K562 (cell line): ENCODE measurements at regions not wholly inside any gene's neighbourhood (a gene's known extent, or its start where the extent isn't known, plus 50 kb on each side); places are given as distances from the start of the nearest gene placed in this dataset.

Experiments
- ATAC-seq: fragments of 200-7000 bp; cut with Tn5 transposase; 3 replicates; pipeline ENCODE4 v1.9.1; 2020; ENCODE audit warnings: moderate library complexity
- BruUV-seq: library from RNA; stranded (reverse); fragments of 400-500 nt; replicated peaks from 2 replicates; lab custom pipeline; 2021; lab: Mats Ljungman, UMichigan
- CTCF ChIA-PET: fragments of 300-600 bp; formaldehyde crosslinking; extraction: SDS; loops from one replicate; lab custom pipeline; 2021; ENCODE audit warnings: low intra/inter-chr PET ratio; lab: Yijun Ruan, JAX
- POLR2A ChIA-PET: fragments of 300-600, 350-650 bp; sonication (Branson Sonifier 250); formaldehyde crosslinking; extraction: SDS; loops from one replicate; lab custom pipeline; 2021; ENCODE audit warnings: antibody characterized with exemption, inconsistent platforms; lab: Yijun Ruan, JAX
- DNase-seq, 4 experiments: peaks; one replicate each; pipeline versions ENCODE4 v3.0.0 to v3.0.0-alpha.2; 2011 to 2018; ENCODE audit warnings: low spot score in 3 of 4, mixed read lengths in 3 of 4; ENCODE audit errors: extremely low read depth in 1 of 4
- FAIRE-seq: peaks from 2 replicates; lab custom pipeline; 2011; peaks lifted over from hg19 to GRCh38; lab: Jason Lieb, UNC
- H2AFZ ChIP-seq: 2 replicates; pipeline ENCODE4 v1.6.0; 2011; ENCODE audit warnings: low read depth, low read length, control low read depth, inconsistent platforms
- H3K27ac ChIP-seq: fragments of 200-600 bp; 3 replicates; pipeline ENCODE4 v1.8.0; 2011; ENCODE audit warnings: low read depth, mild to moderate bottlenecking, control low read depth, inconsistent platforms, low read length, moderate library complexity, mixed read lengths; ENCODE audit errors: extremely low read depth
- H3K27me3 ChIP-seq, 2 experiments: fragments of 300-600 bp in 1 of 2; 2 replicates in 1 of 2; 3 replicates in 1 of 2; pipeline versions ENCODE4 v1.6.0 to v1.8.0; 2011; ENCODE audit warnings: inconsistent platforms in 2 of 2, low read length in 2 of 2, mild to moderate bottlenecking in 1 of 2, mixed read lengths in 1 of 2, moderate library complexity in 1 of 2; ENCODE audit not compliant: control insufficient read depth in 2 of 2, insufficient read depth in 2 of 2
- H3K36me3 ChIP-seq: fragments of 300-600 bp; 3 replicates; pipeline ENCODE4 v1.8.0; 2011; ENCODE audit warnings: mild to moderate bottlenecking, low read length, inconsistent platforms; ENCODE audit not compliant: control insufficient read depth, insufficient read depth
- H3K4me1 ChIP-seq, 2 experiments: fragments of 200-600 bp in 1 of 2; replicated peaks in 1 of 2; 2 replicates in 1 of 2; 3 replicates in 1 of 2; pipeline versions ENCODE4 v1.5.1 to v1.8.0; 2011; ENCODE audit warnings: inconsistent platforms in 2 of 2, low read length in 2 of 2, mild to moderate bottlenecking in 1 of 2, mixed read lengths in 1 of 2, moderate library complexity in 1 of 2; ENCODE audit not compliant: control insufficient read depth in 2 of 2, insufficient read depth in 2 of 2
- H3K4me2 ChIP-seq: 2 replicates; pipeline ENCODE4 v1.6.1; 2011; ENCODE audit warnings: low read length, control low read depth, inconsistent platforms, mixed read lengths; ENCODE audit not compliant: insufficient read depth
- H3K4me3 ChIP-seq: fragments of 200-600 bp; sonication (generic), shearing (Covaris generic); 2 replicates; pipeline ENCODE4 v1.5.1; 2016; ENCODE audit warnings: control low read depth, inconsistent platforms
- H3K79me2 ChIP-seq: fragments of 200-600 bp; 3 replicates; pipeline ENCODE4 v1.8.0; 2011; ENCODE audit warnings: low read length, inconsistent platforms; ENCODE audit not compliant: control insufficient read depth, insufficient read depth
- H3K9ac ChIP-seq, 2 experiments: 2 replicates each; pipeline versions ENCODE4 v1.6.0 to v1.6.1; 2011; ENCODE audit warnings: low read depth in 2 of 2, low read length in 2 of 2, control low read depth in 1 of 2, inconsistent platforms in 1 of 2, mild to moderate bottlenecking in 1 of 2, mixed read lengths in 1 of 2; ENCODE audit not compliant: insufficient read depth in 1 of 2
- H3K9me1 ChIP-seq: one replicate; pipeline ENCODE4 v1.6.0; 2011; ENCODE audit warnings: inconsistent platforms, mild to moderate bottlenecking, low read length, moderate library complexity; ENCODE audit not compliant: control insufficient read depth, insufficient read depth
- H3K9me3 ChIP-seq: replicated peaks from 2 replicates; pipeline ENCODE4 v1.5.1; 2011; ENCODE audit warnings: low read depth, low read length, inconsistent platforms; ENCODE audit not compliant: control insufficient read depth, insufficient read depth
- H4K20me1 ChIP-seq: replicated peaks from 2 replicates; pipeline ENCODE4 v1.6.1; 2011; ENCODE audit warnings: low read length, inconsistent platforms, mixed read lengths; ENCODE audit not compliant: control insufficient read depth, insufficient read depth
- GABPA ChIP-seq: fragments of 200-800 bp; sonication (Bioruptor generic); conservative IDR thresholded peaks from 2 replicates; pipeline ENCODE4 v1.6.1; 2016; ENCODE audit warnings: low read depth, missing genetic modification characterization, missing compliant biosample characterization
- JUN ChIP-seq, 2 experiments: sonication (generic) in 1 of 2; formaldehyde crosslinking in 1 of 2; IDR thresholded peaks; 2 replicates each; pipeline versions ENCODE4 v1.6.1 to v1.8.0; 2012 to 2022; ENCODE audit warnings: borderline replicate concordance in 2 of 2, mild to moderate bottlenecking in 2 of 2, improper control_type of control experiment in 1 of 2, low read depth in 1 of 2, low read length in 1 of 2, missing genetic modification reagents in 1 of 2
- ZNF586 ChIP-seq: fragments of 450-650 bp; formaldehyde crosslinking; conservative IDR thresholded peaks from 2 replicates; pipeline ENCODE4 v1.4.0; 2020; ENCODE audit warnings: mild to moderate bottlenecking, moderate library complexity
- WGBS: fragments of 100-300 bp; shearing (Covaris generic); methylation state at CpG from one replicate; pipeline ENCODE4 v1.1.6; 2016; ENCODE audit warnings: low coverage, mixed read lengths; ENCODE audit not compliant: insufficient coverage; ENCODE audit errors: missing lambda C conversion rate; 5-methylcytosine and 5-hydroxymethylcytosine counted together
- in situ Hi-C: fragments of 300-500 bp; cut with MboI; formaldehyde crosslinking; loops from 4 replicates; pipeline ENCODE4 v1.15.0; 2018; ENCODE audit warnings: inconsistent platforms, mixed read lengths
- intact Hi-C: fragments of 100-400 bp; cut with micrococcal nuclease; formaldehyde crosslinking; loops from 2 replicates; pipeline ENCODE4 v1.14.2; 2022
- TF ChIP-seq, protein P1 (sequence below): fragments of 250-450 bp; sonication (Bioruptor Pico); IDR thresholded peaks from 2 replicates; pipeline ENCODE4 v1.5.0; 2021

DNA sequence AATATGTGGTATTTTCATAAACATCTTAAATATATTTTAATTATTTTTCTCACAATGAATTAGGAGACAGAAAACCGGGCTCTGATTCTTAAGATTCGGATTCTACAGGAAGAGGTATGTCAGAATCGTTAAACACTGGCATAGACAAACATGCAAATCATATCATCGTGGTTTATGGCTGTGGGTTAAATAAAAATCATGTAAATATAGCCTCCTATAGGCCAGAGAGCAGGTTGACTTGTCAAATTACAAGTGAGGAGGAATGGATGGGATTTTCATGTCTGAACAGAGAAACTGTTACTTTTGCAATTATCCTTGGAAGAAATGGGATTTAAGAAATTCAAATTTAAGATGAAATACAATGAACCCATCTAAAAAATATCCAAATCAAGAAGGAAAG lies 74.9 kb upstream of the BCAT1 start:
- no peaks in the 10 kb centered on the region for H4K20me1 ChIP-seq
- CTCF ChIA-PET = no interaction called here
- no peak for ATAC-seq

DNA sequence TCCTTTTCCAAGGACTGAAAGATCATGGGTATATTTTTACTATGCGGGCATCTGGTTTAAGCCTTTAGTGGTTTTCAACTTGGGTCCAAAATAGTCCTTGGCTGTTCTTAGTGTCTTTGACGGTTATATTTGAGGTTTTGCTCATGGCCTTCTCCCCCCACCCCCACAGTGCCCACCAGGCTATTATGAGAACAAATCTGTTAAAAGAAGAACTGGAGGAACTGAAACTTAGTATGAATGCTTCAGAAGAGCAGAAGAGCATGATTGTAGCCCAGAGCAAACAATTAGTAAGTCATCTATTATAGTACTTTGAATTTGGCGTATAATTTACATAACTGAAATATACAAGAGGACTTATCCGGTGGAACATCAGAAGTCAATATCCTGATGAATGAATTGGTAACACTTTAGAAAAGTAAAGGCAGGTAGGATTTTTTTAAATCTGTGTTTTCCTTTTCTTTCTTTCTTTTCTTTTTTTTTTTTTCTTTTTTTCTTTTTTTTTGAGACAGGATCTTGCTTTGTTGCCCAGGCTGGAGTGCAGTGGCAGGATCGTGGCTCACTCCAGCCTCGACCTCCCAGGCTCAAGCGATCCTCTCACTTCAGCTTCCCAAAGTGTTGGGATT lies 71.8 kb upstream of the BCAT1 start:
- Histone ChIP-seq H4K20me1 (no peaks in the 10 kb centered on the region), H2AFZ (no peak overlapping the region), H3K9me1 (no peaks in the 10 kb centered on the region), H3K36me3 (no peaks in the 10 kb centered on the region), H3K4me3 (no peak overlapping the region), H3K9me3 (no peaks in the 10 kb centered on the region), H3K79me2 (no peaks in the 10 kb centered on the region), H3K4me2 (no peak overlapping the region), H3K27me3 (peaks cover 0 to 9% of the 10 kb centered on the region in 2 experiments; a peak in 2 of 5 replicates), H3K27ac (no peak overlapping the region), H3K9ac (no peak overlapping the region), H3K4me1 (no peaks in the 10 kb centered on the region)
- intact Hi-C loops = no loop called here
- in situ Hi-C loops = no loop called here
- FAIRE-seq = no peak
- TF ChIP-seq ZNF586 = no peak
- TF ChIP-seq, protein P1, sequence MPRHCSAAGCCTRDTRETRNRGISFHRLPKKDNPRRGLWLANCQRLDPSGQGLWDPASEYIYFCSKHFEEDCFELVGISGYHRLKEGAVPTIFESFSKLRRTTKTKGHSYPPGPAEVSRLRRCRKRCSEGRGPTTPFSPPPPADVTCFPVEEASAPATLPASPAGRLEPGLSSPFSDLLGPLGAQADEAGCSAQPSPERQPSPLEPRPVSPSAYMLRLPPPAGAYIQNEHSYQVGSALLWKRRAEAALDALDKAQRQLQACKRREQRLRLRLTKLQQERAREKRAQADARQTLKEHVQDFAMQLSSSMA (CRISPR knock-in tag) = no peak
- TF ChIP-seq GABPA (tag) = no peak
- 2% methylated on average over 7 of the region's 7 CpGs for WGBS
- BruUV-seq = no TSS peak
- ChIA-PET POLR2A (no interaction called here), CTCF (no interaction called here)
- no peak for ATAC-seq
- DNase-seq = no peak

More for the DNA sequence above, 74.9 kb upstream of the BCAT1 start:
- no peak for FAIRE-seq
- POLR2A ChIA-PET = interaction anchor here (1.7 kb wide), 1 partner anchor 8 kb away, joined by 4 read pairs; no protein-coding TSS in a partner anchor
- no peaks in the 10 kb centered on the region for H3K4me1 ChIP-seq
- peaks cover 4 to 8% of the 10 kb centered on the region in 2 experiments; a peak in 3 of 5 replicates for H3K27me3 ChIP-seq
- H3K79me2 ChIP-seq = no peaks in the 10 kb centered on the region
- DNase-seq = no peak
- in situ Hi-C loops = no loop called here
- no TSS peak for BruUV-seq
- H3K9me1 ChIP-seq = no peaks in the 10 kb centered on the region
- no peaks in the 10 kb centered on the region for H3K36me3 ChIP-seq
- no peak overlapping the region for H2AFZ ChIP-seq
- H3K27ac ChIP-seq = no peak overlapping the region
- H3K9me3 ChIP-seq = no peaks in the 10 kb centered on the region
- H3K4me3 ChIP-seq = no peak overlapping the region
- TF ChIP-seq JUN (IDR thresholded peaks at IDR 0.05; ENCODE audit: borderline replicate concordance, low read depth, low read length) (no peak), JUN (CRISPR knock-in tag; IDR thresholded peaks at IDR 0.05; ENCODE audit: borderline replicate concordance) (no peak)
- no peak overlapping the region for H3K4me2 ChIP-seq
- 1% methylated on average over 4 of the region's 4 CpGs for WGBS
- intact Hi-C loops = no loop called here
- H3K9ac ChIP-seq = no peak overlapping the region
